Activated CD4-positive, alpha-beta T cell treated with anti-CD3 and anti-CD28 coated beads, Interleukin-2, amount 50 U/mL, for 4 hours (primary cell): ENCODE measurements at regions not wholly inside any gene's neighbourhood (a gene's known extent, or its start where the extent isn't known, plus 50 kb on each side); places are given as distances from the start of the nearest gene placed in this dataset.

Experiments
- DNase-seq, 2 experiments: peaks; one replicate each; pipeline ENCODE4 v3.0.0-alpha.2; 2020

DNA sequence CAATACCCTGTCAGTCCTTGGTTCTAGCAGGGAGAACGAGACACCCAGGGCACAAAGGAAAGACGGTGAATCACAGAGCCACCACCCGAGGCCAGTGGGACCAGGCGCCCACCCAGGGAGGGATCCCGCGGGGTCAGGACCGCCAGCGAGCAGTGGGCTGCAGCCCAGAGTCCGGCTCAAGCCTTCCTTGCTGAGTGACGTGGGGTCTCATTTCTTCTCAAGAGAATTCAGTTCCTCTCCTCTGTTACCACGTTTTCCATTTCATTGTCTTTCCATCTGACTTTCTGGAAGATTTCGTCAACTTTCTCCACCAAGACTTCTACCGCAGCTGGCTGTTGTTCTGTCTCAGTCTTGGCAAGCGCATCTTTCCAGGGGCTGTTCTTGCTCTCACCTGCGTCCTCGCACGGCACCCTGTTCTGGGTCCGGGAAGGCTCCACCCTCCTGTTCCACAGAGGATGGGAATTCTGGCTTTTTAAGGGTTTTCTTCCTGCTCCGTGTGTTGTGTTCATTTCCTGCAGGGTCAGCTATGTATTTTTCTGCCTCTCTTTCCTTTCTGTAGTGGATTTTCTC is 248.6 kb downstream of the NDUFA10 start:
- DNase-seq: no peak

DNA sequence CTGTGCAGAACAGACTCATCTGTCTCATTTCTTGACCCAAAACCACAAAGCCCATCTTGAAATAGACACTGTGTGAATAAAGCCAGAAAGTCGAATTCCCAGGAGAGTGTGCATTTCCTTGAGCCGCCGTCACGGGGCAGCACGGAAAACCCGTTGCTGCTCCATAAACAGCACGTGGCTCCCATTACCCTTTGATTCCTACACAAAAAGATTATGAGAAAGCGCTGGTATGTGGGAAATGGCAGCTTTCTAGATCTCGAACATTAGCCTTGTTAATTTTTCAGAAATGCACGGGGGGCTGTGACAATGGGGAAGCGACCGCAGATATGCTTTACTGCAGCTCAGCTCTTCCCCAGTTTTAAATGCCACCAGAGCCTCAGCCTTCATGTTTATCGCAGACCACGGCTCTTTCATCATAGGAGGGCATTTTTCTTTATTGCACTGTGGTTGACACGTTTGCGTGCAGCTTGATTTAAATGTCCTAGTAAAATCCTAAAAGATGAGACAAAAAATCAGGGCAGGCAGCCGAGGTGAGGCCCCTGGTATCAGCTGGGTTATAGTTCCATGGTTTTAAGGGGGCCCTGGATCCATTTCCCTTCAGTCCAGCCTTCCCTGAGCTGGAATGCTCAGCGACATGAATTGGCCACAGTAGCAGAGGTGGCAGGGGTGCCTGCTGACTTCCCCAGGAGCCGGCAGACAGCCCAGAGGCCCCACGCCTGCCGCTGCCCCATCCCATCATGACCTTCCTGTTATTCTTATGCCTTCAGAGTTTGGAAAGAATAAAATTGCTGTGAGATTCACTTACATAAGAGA is 249.3 kb downstream of the NDUFA10 start:
- no peak for DNase-seq

DNA sequence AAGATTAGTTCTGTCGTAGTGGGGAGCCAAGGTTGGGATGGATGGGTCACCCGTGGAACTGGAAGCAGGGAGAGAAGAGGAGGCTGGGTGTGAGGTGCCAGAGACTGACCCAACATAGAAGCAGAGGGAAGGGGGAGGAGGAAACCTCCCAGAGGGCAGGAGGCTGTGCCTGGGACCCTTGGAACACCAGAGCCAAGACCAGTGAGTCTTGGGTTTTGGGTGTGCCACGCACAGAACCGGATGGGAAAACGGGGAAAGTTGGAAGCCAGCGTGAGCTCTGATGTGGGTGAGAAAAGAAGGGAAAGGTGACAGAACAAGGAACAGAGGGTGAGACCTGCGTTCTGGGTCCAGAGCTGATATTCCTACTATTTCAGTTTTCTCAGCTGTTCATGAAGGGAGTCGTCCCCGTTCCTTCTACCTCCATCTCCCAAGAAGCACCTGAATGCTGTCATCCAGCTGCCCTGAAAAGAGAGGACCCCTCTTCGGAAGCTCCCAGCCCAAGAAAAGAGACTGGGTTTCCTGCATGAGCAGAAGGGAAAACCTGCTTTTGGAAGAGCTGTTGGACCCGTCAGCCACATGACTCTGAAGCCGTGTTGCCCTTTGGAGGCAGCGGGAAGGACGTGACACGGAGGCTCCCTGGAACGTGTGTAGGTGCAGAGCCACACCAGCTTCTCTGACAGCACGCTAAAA is 250.1 kb downstream of the NDUFA10 start:
- DNase-seq: no peak

DNA sequence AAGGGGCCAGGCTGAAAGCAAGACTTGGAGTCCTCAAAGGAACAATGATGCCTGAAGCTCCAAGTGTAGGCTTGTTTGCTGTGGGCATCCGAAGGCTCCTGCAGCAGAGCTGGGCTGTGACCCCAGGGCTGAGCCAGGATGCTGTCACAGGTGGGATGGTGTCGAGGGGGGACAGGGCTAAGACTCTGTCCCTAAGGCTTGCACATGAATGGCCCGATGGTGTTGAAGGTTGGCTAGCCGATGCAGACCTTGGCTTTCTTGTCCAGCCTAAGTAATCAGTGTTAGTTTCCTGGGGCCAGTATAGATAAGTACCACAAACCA is 251.0 kb downstream of the NDUFA10 start:
- no peak for DNase-seq

DNA sequence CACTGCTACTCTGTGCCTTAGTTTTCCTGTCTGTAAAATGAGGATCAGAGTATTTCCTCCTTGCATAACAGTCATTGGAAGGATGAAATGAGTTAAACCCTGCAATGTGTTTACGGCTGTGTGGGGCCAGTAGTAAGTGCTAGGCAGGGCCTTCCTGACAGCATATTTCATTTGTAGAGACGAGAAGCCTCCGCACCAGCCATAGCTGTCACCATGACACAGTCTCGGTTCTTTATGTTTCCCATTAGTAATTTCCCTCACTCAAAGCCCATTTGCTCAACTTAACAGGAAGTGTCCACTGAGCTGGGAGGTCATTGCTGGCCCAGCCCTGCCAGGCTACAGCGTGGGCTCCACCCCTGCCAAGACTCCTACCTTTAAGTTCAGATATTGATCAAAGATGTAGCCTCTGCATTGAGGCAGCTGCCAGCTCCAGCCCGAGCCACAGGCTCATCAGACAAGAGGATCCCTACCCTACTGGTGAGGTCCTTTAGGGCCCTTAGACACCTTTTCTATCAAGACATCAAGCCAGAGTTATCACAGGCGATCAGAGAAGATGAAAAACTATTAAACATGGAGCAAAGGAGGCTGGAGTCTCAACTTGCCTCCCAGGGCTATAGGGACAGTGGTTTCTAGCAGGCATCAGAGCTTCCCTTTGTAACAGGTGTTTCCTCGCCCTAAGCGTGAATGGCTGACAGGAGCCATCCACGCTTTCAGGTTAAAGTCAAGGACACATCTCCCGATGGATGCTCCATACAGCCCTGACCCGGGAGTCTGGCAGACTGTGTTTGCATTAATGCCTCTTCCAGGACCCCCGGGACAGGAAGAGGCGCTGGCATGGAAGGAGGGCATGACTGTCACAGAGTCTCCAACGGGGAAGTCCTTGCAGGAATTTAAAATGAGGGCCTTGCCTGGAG is 251.7 kb downstream of the NDUFA10 start:
- DNase-seq: no peak

DNA sequence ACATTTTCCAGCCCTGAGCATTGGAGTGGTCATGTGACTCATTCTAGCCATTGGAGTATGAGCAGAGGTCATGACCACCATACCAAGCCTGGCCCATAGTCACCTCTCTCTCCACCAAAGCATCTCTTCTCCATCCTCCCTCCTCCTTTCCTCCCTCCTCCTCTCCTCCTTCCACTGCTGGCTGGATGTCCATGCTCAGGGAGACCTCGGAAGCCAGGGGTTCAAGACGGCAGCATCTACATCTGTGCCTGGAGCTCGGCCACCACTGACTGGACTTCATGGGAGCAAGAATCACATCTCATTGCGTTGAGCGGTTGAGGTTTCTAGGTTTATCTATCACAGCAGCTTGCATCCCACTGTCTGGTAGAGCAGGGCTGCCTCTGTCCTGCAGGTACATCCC is 252.4 kb downstream of the NDUFA10 start:
- no peak for DNase-seq

DNA sequence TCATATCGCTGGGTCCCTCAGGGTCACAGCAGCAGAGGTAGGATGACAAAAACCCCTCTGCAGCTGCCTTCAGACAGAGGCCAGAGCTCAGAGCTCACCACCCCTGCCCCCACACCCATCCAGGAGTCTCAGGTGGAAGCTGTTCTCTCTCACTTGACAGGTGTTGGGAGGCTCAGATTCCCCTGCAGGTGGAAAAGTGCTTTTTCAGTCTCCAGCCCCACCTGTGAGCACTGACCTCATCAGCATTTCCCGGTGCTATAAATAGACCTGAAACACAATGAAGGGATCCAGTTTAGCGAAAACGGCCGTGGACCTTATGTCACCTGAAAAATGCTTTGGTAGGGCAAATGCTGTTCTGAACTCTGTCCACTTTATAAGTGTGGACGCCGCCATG is 254.9 kb downstream of the NDUFA10 start:
- no peak for DNase-seq

DNA sequence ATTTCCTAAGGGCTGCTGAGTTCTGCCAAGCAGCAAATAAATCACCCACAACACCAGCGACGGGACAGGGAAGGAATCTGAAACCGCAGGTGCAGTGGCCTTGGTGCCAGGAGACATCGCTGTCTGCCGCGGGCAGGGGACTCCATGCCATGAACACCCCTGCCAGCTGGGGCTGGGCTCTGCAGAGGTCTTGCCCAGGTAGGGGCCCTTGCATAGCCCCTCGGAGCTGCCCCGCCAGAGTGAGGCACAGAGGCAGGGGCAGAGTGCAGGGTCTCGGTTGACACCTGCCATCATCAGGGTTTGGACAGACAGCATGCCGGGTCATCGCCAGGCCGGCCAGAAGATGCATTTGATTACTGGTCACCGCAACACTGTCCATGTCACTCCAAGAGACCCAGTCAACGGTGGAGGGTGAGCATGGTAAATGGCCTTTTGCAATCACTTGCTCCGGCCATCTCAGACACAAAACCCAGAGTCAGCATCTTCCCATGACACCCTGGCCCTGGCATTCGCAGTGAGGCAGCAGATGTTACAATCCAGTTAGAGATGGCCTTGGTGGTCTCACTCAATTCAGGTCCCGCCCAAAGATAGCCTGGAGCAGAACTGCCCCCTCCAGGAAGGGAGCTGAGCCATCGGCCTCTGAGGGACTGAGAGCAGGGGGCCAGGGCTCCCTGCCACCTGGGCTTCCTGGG is 255.4 kb downstream of the NDUFA10 start:
- DNase-seq: no peak

DNA sequence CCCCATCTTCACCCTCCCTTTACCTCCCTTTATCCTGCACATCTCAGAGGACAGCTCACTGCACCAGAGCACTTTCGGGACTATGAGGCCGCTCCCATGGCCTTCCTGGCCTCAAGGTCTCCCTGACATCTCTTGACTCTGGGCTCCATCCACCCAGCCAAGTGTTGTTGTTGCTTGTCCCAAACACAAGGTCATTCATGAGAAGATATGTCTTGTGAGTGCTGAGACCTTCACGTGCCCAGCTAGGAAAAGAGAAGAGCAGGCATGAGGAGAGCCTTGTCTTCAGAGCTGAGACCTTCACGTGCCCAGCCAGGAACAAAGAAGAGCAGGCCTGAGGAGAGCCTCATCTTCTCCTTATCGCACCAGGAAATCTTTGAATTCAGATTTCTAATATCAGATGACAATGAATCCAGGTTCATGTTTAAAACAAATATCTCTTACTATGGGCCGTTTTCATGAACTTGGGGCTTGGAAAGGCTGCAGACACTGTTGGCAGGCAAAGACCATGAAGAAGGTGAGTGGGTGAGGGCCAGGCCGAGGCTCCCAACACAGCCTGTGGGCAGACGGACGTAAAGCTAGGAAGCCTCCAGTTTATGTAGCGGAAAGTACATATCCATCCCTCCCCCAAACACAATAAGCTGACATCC is 256.1 kb downstream of the NDUFA10 start:
- no peak for DNase-seq

DNA sequence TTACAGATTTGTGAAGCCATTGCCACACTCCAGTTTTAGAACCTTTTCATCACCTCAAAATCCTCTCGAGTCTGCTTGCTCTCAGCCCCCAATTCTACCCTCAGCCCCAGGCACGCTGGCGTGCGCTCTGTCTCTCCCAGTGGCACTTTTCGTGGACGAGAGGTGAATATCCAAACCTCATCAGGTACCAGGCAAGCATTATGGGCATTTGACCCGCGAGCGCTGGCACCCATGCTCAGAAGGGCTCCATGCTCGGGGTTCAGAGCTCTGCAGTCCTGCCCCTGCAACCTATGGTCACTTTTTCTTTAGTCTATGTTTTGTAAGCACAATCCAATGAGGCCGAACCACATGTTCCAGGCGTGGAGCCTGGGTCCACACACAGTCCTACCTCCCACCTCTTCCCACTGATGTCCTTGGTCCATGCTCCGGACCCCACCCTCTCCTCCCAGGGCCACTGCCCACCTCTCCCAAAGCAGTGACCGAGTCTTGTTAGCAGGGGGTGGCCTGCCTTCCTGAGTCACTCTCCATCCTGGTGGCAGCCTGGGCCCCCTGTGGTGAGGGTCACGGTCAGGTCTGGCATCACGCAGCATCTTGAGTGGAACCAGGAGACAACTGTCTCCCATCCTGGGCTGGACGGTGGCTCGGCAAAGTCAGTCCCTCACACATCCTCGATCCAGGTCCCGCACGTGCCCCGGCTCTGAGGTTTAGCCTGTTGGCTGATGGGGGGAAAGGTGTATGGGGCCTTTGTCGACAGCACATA is 256.9 kb downstream of the NDUFA10 start:
- DNase-seq: no peak

DNA sequence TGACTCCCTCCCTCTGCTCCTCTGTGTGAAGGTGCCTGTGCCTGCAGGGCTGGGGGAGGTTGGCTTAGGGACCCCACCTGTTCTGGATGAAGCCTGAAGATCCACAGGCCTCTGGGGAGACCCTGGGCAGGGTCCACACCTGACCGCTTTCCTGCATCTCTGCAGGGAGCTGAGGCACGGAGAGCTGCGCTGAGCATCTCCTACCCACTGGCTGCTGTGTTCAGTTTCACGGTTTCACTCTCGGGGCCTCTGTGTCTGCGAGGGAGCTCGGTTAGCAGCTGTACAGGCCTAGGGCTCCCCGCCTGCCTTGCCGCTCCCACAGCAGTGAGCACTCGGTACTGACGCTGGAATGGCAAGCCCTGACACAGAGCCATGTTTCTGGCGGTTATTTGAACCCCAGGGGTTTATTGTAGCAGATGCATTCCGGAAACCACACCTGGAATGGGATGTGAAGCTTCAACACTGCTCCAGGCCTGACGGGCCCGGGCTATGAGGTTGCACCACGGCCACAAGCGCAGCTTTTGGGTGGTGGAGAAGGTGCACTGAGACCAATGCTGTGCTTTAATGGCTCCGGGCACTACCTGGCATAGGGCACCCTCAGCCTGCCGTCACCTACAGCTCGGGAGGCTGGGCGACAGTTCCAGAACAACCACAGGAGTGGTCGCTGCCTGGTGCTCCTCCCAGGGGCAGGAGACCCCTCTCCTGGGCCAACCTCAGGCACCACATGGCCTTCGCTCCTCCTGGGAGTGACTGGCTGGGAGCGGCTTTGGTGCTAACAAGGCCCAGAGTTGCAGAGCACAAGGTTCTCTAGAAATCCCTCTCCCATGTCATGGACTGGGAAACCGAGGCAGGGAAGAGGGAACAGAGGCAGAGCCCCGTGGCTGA is 257.9 kb downstream of the NDUFA10 start:
- no peak for DNase-seq

DNA sequence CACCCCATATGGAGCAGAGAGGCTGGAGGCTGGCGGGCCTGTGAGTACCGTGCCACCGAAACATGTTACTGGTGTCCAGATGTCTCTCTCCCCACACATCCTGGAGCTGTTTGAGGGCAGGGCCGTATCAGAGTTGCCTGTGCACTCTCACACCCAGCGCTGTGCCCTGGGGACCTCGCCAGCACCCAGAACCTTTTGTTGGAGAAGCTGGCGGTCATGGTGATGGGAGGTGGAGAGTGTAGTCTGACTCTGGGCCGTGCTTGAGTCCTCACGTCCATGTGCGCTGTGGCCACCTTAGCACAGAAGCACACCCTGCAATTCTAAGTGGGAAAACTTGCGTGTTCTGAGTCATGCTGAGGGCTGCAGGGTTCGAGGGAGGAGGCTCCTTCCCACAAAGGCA is 259.2 kb downstream of the NDUFA10 start:
- DNase-seq: no peak

DNA sequence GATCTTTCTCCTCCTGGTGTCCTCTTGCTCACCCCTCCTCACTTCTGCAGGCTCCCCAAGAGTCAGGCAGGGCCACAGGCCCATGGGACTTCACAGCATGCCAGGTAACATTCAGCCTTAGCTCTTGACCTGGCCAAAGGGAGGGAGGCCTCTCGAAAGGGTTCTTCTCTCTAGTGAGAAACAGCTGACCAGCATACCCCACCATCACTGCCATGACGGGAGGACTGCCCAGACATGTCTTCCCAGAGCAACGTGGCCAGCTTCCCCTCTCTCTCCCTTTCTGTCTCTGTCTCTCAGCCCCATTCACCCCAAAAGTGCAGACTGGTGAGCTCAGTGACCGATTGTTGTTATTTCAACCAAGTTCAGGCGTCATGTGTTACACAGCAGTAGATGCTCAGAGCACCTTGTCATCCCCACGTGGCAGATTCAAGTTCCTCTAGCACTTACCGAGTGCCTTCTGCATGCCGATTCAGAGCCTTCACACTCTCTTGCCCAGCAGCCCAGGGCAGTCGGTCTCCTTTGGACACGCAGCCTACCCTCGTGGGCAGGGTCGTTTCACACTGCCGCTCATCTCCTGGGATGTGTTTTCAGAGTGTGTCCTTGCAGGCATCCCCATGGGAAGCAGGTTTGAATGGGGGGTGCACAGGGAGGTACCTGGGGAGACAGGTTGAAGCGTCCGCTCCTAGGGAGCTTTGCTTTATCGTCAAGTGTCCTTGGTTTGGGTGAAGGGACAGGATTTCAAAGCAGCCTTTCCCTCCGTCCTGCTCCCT is 259.9 kb downstream of the NDUFA10 start:
- DNase-seq: no peak

DNA sequence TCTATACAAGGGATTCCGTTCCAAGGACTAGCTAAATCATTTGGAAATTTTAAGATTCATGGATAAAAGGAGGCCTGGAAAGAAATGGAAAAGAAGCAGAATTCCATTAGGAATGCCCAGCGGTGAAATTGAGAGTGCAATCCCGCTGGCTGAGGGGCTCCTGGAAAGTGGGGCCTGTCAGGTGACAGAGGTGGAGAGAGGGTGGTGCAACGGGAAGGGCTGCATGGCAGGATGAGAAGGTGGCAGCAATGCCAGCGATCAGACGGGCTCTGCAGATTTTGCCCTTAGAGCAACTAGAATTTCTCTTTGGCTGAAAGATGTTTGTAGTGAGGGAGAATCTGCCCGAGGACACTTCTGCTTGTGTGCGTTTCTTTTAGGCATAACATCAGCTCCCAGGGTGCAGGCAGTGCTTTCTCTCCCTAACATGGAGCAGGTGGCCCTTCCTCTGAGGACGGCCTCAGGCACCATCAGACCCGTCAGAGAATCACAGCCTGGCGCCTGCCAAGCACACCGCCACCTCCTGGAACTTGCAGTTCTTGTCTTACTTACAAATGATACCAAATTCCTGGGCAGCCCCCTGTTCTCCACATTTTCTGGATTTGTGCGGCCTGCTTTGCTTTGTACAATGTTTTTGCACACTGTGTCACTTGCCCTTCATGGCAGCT is 261.6 kb downstream of the NDUFA10 start:
- no peak for DNase-seq

DNA sequence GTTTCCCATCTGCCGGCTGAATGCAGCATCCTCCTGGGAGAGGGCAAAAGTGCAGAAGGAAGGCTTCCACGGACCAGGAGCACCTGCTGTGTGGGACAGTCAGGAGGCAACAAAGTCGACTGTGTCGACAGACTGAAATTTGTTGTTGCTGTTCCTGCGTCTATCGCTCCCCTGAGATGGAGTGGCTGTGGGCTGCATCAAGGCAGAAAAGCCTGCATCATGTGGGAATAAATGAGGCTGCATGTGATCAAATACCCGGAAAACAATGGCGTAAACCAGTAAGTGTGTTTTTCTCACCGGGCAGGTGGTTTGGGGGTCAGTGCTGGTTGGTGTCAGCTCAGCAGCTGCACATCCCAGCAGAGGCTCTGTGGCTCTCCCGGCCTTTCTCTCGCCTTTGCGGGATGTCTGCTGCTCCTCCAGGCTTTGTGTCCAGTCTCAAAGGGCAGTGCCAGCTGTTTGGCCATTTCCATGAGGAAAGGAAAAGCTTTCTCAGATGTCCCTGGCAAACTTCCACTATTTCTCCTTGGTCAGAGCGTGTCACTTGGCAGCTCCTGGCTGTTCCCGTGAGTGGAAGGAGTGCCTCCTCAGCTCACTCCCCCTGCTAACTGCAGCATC is 262.4 kb downstream of the NDUFA10 start:
- no peak for DNase-seq

DNA sequence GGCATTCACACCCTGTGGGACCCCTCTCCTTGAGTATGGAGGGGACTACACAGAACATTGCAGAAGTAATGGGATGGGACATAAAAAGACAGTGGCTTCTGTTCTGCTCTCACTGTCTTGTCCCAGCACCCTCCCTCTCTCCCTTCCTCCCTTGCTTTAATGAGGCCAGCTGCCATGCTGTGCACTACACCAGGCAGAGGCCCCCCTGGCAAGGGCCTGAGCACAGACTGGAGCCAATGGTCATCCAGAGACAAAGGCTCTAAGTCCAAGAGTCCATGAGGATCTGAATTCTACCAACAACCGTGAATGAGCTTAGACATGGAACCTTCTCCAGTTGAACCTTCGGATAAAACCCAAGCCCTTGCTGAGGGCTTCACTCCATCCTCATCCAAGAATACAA is 263.0 kb downstream of the NDUFA10 start:
- no peak for DNase-seq

DNA sequence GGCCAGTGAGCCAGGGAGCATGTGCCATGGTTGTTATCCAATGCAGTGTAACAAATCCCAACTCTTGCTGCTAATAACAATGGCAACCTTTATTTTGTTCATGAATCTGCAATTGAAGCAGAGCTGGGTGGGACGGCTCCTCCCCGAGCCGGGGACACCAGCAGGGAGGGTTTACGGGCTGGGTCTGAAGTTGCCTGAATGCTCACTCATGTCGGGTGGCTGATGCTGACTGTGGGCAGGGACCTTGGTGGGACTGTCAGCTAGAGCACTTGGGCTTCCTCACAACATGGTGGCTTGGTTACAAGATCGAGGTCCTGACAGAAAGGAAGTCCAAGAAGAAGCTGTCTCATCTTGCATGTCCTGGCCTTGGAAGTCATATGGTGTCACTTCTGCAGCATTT is 264.5 kb downstream of the NDUFA10 start:
- no peak for DNase-seq

DNA sequence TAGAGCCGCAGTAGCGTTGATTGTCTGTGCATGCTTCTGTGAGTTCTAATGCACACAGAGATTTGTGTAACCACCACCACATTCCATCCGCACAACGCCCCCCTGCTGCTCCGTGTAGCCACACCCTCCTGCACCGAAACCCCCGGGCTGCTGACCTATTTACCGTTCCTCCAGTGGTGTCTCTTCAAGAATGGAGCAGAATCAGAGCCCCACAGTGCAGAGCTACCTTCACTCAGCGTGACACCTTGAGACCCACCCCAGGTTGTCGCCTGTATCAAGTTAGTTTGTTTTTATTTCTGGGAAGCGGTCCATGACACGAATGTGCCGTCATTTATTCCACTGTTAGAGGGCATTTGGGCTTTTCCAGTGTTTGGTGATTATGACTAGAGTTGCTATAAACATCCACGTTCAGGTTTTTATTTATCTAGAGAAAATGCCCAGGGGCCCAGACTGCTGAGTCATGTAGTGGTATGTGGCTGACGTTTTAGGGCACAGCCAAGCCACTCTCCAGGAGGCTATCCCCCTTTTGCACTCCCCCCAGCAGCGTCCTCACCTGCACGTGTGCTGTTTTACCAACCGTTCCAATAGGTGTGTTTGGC is 266.8 kb downstream of the NDUFA10 start:
- no peak for DNase-seq
